GM19240 (cell line): ENCODE measurements at regions not wholly inside any gene's neighbourhood (a gene's known extent, or its start where the extent isn't known, plus 50 kb on each side); places are given as distances from the start of the nearest gene placed in this dataset.

ENCODE experiments used
- DNase-seq: peaks from one replicate; pipeline ENCODE4 v3.0.0; 2011; ENCODE audit warnings: low spot score; ENCODE audit not compliant: insufficient read length

DNA sequence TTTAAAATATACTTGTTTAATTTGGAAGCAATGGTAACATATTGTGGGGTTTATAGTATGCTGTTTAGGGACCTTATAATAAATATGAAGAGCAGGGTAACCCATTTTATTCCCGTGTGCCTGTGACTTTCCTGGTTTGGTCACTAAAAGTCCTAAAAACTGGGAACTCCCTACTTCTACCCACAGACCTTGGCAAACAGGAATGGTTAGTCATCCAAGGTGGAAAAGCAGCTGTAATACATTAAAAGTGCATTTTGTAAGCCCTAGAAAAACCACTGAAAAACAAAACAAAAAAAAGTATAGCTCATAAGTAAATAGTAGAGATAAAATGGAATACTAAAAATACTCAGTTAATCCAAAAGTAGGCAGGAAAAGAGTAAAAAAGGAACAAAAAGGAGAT, 538.9 kb downstream of the LMO4 start:
- no peak for DNase-seq

DNA sequence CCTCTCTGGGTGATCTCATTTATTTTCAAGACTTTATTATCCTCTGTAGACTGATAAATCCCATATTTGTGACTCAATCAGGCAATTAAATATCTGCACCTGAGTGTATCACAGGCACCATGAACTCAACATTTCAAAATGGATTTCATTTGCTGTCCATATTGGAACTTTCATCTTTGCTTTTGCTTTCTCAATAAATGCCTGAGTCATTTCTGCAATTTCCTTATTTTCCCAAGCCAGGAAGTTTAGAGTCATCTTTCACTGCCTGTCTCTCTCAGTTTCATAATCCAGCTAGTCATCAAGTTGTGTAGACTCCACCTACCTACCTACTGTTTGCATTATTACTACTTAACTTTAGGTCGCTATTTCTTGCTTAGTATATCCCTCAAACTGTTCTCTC, 540.9 kb downstream of the LMO4 start:
- no peak for DNase-seq

DNA sequence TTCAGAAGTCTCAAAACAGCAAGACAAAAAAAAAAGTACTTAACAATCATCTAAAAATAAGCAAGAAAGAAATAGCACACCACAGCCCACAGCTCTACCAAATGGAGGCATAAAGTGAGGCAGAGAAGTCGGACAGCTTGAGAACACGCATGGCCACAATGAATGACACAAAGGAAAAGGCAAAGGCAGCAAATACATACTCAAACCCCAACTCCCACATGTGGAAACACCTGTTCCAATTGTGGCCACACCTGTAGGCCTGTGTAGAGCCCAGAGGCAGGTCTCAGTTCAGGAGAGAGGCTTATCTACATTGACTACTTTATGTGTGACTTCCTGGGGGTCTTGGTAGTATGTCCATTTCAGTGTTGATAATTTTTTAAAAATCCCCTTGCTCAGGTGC, 543.5 kb downstream of the LMO4 start:
- DNase-seq: no peak

DNA sequence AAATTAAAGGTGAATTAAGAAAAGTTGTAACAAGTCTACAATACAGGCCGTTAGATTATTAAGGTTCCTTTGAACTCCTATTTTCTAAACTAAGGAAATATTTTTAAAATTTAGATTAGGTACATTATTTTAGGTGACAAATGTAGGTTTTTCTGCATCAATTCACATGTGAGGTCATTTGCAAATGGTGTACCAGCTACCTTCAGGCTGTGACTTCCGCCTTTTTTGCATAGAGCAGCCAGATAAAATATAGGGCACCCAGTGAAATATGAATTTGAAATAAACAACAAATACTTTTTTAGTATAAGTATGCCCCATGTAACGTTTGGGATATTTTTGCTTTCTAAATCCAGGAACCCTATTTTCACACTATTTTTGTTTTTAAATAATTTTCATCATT, 544.0 kb downstream of the LMO4 start:
- DNase-seq: no peak

DNA sequence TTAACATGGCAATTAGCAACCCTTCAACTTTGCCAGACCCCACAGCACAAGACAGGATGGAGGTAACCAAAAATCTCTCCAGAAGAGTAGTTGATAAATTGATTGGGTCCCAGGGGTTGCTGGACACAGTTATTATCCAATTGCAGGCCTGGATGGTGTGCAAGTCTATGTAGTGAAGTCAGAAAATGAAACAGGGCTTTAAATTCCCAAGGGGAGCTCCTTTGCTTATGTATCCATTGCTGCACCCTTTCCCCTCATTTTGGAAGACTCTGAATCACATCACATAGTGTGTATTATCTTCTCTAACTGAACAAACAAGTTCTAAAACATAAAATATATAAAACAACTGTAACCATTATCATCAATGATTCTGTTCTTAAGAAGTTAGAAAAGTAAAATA, 550.2 kb downstream of the LMO4 start:
- DNase-seq: no peak

DNA sequence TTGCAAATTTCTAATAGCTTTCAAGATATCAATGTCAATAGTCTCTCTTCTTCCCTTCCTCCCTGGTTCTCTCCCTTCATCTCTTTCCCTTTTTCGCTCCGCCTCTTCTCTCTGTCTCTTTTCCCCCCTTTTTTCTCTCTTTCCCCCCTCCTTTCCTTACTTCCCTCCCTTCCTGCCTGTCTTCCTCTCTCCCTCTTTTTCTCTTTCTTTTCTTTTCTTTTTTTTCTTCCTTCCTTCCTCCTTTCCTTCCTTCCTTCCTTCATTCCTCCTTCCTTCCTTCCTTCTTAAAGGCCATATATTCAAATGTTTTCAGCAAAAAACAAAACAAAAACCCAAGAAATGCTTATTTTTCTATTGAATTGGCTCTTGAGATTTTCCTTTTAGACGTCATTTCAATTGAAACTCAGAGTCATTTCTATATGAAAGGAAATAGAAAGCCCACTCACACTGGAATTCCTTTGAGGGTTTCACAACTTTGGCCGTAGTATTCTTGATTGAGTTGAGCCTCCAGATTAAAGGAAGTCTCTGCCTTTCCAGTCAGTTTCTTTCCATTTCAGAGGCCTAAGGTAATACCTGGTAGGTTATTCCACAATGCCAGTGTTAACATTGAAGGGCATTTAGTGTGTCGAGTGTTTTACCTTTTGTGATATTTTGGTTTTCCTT, 551.5 kb downstream of the LMO4 start:
- no peak for DNase-seq

DNA sequence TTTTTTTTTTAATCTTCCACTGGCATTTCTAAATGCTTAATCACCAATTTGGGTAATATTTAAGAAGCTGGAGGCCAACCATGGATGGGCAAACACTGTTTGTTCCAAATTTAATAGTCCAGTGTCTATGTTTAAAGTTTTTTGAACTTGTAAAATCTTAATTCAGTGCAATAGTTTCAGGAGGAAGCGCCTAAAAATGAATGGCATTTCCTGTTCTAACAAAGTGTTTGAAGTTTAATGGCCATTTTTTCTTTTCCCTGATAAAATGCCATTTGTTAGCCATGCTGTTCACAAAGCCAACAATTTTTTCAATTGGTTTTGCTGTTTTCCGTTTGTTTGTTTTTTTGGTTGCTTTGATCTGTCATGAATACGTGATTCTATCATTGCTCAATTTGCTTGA, 552.1 kb downstream of the LMO4 start:
- no peak for DNase-seq

DNA sequence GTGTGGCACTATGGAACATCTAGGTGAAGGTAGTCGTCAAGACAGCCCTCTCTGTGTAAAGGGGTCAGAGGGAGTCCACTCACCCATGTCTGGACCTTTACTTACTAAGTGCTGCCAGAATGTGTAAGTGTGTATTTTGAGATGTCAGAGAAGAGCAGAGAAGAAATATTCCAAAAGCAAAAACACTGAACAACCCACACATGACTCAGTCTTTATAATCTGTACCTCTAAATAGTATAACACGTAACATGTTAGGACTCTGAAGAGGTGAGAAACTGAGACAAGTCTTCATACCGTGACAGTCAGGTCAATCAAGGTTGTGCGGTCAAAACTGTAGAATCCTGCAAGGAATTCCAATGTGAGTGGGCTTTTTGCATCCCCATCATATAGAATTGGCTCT, 555.2 kb downstream of the LMO4 start:
- no peak for DNase-seq

DNA sequence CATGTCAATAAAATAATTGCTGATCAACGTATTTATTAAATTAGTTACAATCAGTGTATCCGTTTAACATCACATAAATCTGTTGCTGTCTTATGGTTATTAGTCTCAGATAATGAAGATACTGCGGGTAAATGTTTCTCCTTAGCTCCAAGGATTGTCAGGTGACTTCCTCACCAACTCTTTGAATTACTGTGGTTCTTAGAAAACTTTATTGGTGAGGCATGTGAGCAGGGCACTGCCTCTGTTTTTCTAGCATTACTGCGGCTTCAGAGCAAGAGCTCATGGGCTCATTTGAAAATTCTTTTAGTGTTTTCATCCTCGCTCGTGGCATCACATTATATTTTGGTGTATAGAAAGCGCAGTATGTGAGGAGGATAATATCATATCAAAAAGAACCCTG, 555.9 kb downstream of the LMO4 start:
- no peak for DNase-seq

DNA sequence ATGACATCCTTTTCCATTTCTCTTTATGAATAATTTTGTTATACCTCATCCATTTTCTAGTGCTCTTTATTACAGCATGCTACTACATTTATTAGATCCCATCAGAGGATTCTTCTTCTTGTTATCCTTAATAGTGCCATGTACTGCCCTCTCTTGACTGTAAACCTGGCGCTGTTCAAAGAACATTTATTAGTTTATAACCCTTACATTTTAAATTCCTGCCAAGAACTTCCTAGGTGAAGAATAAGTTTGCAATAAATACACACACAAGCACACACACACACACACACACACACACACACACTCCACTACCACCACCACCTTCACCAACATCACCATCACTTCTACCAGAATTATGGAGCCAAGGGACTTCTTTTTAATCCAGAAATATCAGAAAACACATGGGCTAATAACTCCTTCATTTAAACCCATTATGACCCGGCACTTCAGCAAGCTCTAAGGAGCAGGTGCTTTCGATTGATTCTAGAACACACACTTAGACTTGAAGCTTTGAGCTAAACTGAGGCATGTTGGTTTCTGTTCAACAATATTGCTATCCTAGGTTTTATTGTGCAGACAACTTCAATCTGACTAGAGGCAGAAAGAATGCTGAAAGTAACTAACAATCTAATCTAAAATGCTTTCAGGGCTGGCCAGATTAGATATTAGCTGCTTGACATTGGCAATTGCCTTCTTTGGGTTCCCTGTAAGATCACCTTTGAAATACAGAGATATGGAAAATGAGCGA, 556.8 kb downstream of the LMO4 start:
- no peak for DNase-seq

DNA sequence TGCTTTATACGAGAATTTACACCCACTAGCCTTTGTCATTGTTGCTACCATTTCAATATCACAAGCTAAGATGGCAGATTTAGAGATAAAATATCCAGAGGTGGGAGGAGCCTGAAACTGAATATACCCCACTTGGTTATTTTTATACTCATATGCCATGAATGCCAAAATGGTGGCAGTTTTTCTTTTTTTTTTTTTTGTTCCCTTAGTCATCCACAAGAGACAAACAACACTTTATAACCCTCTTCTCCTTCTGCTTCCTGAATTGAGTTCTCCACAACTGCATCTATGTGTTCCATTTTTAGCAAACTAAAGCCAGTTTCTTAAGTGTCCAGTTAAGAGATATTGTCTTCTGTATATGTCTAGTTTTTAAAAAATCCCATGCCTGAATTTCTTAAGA, 558.4 kb downstream of the LMO4 start:
- DNase-seq: no peak

DNA sequence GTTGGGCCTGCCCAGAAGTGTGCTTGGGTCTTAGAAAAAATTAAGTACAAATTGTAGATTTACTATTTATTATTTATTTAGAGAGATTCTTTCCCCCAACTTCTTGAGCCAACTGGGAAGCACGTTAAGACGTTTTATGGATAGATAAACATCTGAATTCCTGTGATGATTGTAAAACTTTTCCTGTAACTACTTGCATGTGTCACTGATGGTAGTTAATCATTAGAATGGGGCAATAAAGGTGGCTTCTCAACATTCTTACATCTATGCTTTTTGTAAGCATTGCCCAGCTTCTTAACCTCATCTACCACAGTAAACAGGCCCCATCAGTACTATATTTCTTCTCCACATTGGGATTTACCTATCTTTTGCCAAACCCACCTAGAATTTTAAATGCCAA, 559.8 kb downstream of the LMO4 start:
- no peak for DNase-seq

DNA sequence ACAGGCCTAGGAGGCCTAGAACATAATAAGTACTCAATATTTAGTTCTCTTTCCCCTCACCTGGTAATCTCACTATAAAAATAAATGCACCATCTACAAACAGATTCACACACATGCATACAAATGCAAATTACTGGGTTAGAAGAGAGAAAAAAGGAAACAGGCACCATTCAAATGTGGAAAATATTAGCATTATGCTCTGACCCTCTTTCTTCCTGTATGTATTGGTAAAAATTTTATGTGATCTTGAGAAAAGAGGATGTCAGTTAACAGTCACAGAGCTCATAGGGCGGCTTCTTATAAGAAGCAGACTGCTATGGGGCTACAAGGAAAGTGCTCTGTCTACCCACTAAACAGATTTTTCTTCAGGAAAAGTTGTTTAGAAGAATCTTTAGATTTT, 565.4 kb downstream of the LMO4 start:
- DNase-seq: no peak

DNA sequence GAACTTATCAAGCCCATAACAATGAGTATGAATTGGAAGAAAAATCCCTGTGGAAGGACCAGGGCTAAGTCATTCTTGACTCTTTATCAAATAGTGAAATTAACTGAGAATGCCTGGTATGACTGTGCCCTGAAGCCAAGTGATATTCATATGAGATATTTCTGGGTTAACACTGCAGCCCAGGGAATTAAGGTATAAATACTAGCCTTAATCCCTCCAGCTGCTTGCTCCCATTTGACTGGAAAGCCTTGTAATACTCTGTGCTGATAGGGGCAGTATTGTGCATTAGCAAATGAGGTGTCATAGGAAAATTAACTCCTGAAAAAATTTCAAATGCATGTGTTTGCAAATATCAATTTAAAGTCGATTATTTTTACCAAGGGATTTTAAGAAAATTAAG, 568.8 kb downstream of the LMO4 start:
- no peak for DNase-seq

DNA sequence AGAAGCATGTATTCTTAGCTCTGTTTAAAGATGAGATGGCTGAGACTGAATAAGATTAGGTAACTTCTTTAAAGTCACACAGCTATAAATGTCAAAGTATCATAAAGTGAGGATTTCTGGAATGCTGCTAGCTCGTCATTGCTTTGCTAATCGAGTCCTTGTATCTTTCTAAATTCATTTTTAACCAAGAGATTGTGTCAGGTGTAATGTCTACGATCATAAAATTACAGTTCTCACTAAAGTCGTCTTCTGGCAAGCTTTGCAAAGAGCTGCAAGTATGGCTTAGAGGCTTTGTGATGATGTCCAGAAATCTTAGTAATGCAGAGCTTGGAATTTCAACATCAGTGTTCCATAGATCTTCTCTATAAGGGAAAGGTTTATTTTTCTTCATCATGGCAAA, 569.8 kb downstream of the LMO4 start:
- DNase-seq: no peak

DNA sequence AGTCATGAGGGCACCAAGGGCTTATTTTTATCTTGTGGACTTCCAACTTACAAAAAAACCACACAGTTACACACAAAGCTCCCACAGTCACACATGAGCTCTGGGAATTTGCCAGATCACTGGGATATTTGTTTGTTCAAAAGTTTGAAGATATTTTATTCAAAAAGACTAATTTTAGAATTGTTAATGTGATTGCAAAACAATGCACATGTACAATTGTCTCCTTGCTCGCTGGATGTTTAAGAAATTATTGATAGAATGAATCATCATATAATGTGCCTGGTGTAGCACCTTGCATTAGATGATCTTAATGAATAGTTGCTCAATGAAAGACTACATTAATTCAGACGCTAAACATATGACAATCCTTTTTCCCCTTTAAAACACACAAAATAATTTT, 570.3 kb downstream of the LMO4 start:
- DNase-seq: no peak

DNA sequence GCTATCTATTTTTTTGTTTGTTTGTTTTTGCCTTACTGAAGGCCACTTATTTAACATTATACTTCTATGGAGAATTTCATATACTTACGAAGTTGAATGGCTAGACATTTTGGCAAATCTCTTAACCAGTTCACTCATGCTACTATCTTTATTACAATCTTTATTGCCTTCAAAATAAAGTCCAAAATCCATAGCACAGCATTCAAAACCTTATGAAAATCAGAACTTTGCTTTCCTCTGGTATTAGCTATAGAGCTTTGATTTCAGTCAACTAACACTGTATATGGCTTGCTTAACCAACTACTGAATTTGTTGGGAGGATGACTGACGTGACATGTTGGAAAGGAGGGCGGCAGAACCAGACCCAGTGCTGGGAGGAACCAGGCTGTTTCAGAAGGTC, 571.1 kb downstream of the LMO4 start:
- no peak for DNase-seq

DNA sequence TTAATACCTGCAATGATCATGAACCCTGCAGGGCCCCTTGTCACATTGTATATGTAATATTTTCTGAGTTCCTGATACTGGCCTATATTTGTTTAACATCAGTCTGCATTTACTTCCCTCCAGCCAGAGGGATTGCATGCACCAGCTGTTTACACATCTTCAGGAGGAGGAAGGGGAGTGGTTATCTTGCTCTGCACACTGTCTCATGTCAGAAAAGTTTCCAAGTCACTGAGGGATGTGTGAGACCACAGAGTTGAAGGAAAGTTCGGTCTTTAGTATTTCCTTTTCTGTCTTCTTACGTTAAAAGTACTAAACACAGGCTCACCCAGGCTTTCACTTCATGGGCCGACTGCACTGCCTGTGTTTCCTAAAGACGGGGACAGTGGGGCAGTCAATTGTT, 574.1 kb downstream of the LMO4 start:
- DNase-seq: no peak

DNA sequence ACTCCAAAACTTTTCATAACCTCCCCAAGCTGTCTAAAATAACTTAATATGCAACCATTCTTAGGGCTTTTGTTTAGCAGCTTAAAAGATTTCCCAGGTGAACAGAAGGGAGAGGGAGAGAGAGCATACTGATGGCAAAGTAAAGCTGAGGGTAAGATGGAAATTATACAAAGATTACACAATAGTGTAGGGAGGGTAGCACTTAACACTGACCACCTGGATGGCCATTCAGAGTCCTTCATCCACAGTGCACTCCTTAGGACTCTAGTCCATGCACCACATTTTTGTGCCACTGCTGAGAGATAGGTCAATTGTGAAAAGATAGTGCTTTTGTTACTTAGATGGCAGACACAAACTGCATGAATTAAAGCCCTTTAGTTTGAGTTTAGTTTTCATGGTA, 574.6 kb downstream of the LMO4 start:
- DNase-seq: no peak

DNA sequence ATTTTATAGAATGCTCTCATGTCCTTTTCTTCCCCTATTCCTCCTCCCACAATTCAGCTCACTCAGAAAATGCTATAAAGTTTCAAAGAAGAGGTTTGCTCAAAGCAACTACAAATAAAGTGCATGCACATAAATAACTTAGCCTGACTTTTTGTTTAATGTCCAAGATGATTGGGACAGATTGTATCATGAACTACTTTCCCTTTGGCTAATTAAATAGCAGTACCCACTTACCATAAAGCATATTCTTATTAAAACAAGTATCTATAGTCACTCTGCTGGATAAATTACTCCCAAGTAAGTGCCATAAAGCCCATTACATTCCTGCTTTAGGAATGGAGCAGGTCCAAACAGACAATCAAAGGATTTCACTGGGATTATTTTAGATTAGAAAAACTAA, 576.0 kb downstream of the LMO4 start:
- no peak for DNase-seq

DNA sequence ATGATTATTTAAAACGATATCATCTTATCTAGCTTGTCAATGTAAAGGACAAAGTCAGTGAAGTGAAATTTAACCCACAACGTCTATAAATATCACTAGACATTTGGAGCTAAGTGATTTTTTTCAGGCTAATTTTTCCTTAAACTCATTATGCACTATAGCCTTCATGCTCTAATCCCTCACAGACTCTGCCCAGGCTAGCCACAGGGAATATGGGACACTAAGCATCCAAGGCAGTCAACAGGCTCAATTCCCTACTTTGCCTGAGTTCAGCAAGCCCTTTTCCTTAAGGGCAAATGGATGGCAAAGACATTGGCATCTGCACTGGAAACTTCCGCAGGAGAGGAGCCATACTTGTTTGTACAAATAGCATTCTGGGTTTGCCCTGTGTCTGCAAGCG, 577.0 kb downstream of the LMO4 start:
- no peak for DNase-seq

DNA sequence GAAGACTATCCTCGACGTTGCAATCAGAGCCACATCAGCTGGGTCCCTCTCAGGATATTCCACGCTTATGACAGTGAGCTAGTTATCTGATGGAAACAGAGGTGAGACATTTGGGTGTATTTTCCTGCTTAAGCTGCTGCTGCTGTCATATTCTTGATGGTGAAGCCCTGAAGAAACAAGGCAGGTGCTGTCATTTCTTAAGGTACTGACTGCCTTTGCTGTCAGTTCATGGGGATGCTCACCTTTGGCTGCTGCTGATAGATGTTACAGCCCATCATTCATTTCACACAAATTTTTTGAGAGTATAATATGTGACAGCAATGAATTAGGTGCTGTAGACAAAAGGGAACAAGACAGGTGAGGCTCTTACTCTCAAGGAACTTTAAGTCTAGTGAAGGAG, 577.4 kb downstream of the LMO4 start:
- DNase-seq: no peak

DNA sequence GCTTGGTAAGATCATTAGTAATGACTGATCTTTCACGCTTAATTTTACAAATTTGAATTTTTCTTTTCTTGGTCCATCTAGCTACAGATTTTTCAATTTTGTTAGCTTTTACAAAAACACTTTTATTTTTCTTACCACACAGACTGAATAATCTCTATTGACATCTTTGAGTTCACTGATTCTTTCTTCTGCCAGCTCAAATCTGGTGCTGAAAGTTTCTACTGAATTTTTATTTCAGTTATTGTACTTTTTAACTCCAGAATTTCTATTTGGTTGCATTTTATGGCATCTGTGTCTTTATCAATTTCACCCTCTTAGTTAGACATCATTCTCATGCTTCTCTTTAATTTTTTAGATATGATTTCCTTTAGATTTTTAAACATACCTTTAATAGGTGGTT, 584.7 kb downstream of the LMO4 start:
- DNase-seq: no peak

DNA sequence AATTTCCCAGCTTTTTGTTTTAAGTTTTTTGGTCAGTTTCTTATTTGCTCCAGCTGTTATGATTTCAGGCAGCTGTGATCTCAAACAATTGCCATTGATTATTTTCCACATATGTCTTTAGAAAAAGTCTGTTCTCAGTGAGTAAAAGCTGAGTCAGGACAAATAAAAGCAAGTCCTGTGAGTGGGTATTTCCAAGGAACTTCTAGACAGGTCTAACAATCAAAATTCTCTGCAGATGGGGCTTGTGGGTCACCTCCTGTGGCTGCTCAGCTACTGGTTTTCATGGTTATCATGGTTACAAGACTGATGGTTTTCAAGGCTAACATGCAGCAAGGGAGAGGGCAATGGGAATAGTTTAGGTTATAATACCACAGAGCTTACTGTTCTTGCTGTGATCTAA, 585.7 kb downstream of the LMO4 start:
- no peak for DNase-seq
